ENCODE measurements at regions not wholly inside any gene's neighbourhood (a gene's known extent, or its start where the extent isn't known, plus 50 kb on each side); places are given as distances from the start of the nearest gene placed in this dataset.

DNA sequence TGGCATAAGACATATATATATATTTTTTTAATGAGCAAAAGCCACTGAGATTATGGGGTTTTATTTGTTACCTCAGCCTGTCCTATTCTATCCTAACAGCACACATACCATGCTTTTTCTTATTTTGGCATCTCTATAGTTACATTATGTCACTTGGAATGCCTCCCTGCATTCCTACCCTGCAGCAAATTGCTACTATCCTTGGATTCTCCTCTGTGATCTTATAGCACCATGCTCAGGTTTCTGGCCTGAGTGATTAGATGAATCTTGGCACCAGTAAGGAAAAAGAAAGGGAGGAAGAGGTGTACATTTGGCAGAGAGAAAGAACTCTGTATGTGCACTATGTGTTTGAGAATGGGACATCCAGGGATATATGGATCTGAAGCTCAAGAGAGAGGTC lies 86.3 kb upstream of the PELI1 start (continued):
- TF ChIP-seq PHF8 (conservative IDR thresholded peaks at IDR 0.05; ENCODE audit: low read depth, low read length): no peak

Measured in H1 (cell line).